ENCODE measurements at regions not wholly inside any gene's neighbourhood (a gene's known extent, or its start where the extent isn't known, plus 50 kb on each side); places are given as distances from the start of the nearest gene placed in this dataset.
A peak's percentile ranks its signal among the peaks of the same experiment; 100 is the strongest.

- peaks cover 23% of the 10 kb centered on the region for H3K4me1 ChIP-seq (ENCODE audit: insufficient read depth, insufficient read length)
These were observed 247.1 kb upstream of the RAB4A start for GRCh38 chr1:229023651-229024300.

GRCh38 chr1:229024528-229025130, 246.3 kb upstream of the RAB4A start:
- DNase-seq (ENCODE audit: low read depth, low spot score) = peak; percentile 43
- H3K9me3 ChIP-seq (ENCODE audit: insufficient read depth, low read length) = no peaks in the 10 kb centered on the region
- TF ChIP-seq ZNF274 (IDR thresholded peaks at IDR 0.05; ENCODE audit: low read depth, low read length) (no peak), YY1 (IDR thresholded peaks at IDR 0.05; ENCODE audit: insufficient read depth, insufficient read length) (no peak), SUZ12 (IDR thresholded peaks at IDR 0.05; ENCODE audit: extremely low read depth, insufficient read depth, insufficient read length) (no peak)
- peaks cover 11% of the 10 kb centered on the region for H3K27me3 ChIP-seq (ENCODE audit: insufficient read depth, insufficient read length)
- H3K36me3 ChIP-seq (ENCODE audit: insufficient read depth, insufficient read length, low read length) = no peaks in the 10 kb centered on the region
- H3K4me1 ChIP-seq (ENCODE audit: insufficient read depth, insufficient read length) = peaks cover 23% of the 10 kb centered on the region
- no peak overlapping the region for H3K9ac ChIP-seq (ENCODE audit: insufficient read length, low read depth)
- no peak overlapping the region for H3K4me3 ChIP-seq (ENCODE audit: insufficient read length, low read depth)

More at GRCh38 chr1:229023651-229024300, 247.1 kb upstream of the RAB4A start:
- no peak for TF ChIP-seq SUZ12 (IDR thresholded peaks at IDR 0.05; ENCODE audit: extremely low read depth, insufficient read depth, insufficient read length)
- no peak for TF ChIP-seq YY1 (IDR thresholded peaks at IDR 0.05; ENCODE audit: insufficient read depth, insufficient read length)
- TF ChIP-seq ZNF274 (IDR thresholded peaks at IDR 0.05; ENCODE audit: low read depth, low read length) = no peak
- Histone ChIP-seq H3K9me3 (ENCODE audit: insufficient read depth, low read length) (no peaks in the 10 kb centered on the region), H3K27me3 (ENCODE audit: insufficient read depth, insufficient read length) (peaks cover 11% of the 10 kb centered on the region), H3K9ac (ENCODE audit: insufficient read length, low read depth) (no peak overlapping the region), H3K4me3 (ENCODE audit: insufficient read length, low read depth) (no peak overlapping the region), H3K36me3 (ENCODE audit: insufficient read depth, insufficient read length, low read length) (no peaks in the 10 kb centered on the region)
- DNase-seq (ENCODE audit: low read depth, low spot score) = no peak

- Histone ChIP-seq H3K36me3 (ENCODE audit: insufficient read depth, insufficient read length, low read length) (no peaks in the 10 kb centered on the region), H3K9me3 (ENCODE audit: insufficient read depth, low read length) (no peaks in the 10 kb centered on the region), H3K9ac (ENCODE audit: insufficient read length, low read depth) (no peak overlapping the region), H3K4me1 (ENCODE audit: insufficient read depth, insufficient read length) (peaks cover 23% of the 10 kb centered on the region), H3K27me3 (ENCODE audit: insufficient read depth, insufficient read length) (peaks cover 13% of the 10 kb centered on the region), H3K4me3 (ENCODE audit: insufficient read length, low read depth) (no peak overlapping the region)
- DNase-seq (ENCODE audit: low read depth, low spot score) = no peak
- TF ChIP-seq YY1 (IDR thresholded peaks at IDR 0.05; ENCODE audit: insufficient read depth, insufficient read length) = no peak
- no peak for TF ChIP-seq SUZ12 (IDR thresholded peaks at IDR 0.05; ENCODE audit: extremely low read depth, insufficient read depth, insufficient read length)
- no peak for TF ChIP-seq ZNF274 (IDR thresholded peaks at IDR 0.05; ENCODE audit: low read depth, low read length)
These were observed 245.3 kb upstream of the RAB4A start for GRCh38 chr1:229025576-229025975.

GRCh38 chr1:229027158-229027557, 243.8 kb upstream of the RAB4A start:
- H3K36me3 ChIP-seq (ENCODE audit: insufficient read depth, insufficient read length, low read length) = no peaks in the 10 kb centered on the region
- TF ChIP-seq SUZ12 (IDR thresholded peaks at IDR 0.05; ENCODE audit: extremely low read depth, insufficient read depth, insufficient read length) (no peak), YY1 (IDR thresholded peaks at IDR 0.05; ENCODE audit: insufficient read depth, insufficient read length) (no peak), ZNF274 (IDR thresholded peaks at IDR 0.05; ENCODE audit: low read depth, low read length) (no peak)
- H3K27me3 ChIP-seq (ENCODE audit: insufficient read depth, insufficient read length) = peaks cover 15% of the 10 kb centered on the region
- DNase-seq (ENCODE audit: low read depth, low spot score) = no peak
- peak overlapping the region; percentile 34 for H3K9ac ChIP-seq (ENCODE audit: insufficient read length, low read depth)
- H3K4me1 ChIP-seq (ENCODE audit: insufficient read depth, insufficient read length) = peaks cover 23% of the 10 kb centered on the region
- H3K4me3 ChIP-seq (ENCODE audit: insufficient read length, low read depth) = no peak overlapping the region
- H3K9me3 ChIP-seq (ENCODE audit: insufficient read depth, low read length) = no peaks in the 10 kb centered on the region

- H3K4me1 ChIP-seq (ENCODE audit: insufficient read depth, insufficient read length) = peaks cover 23% of the 10 kb centered on the region
- H3K27me3 ChIP-seq (ENCODE audit: insufficient read depth, insufficient read length) = peaks cover 15% of the 10 kb centered on the region
- peak; percentile 94 for DNase-seq (ENCODE audit: low read depth, low spot score)
- H3K9me3 ChIP-seq (ENCODE audit: insufficient read depth, low read length) = no peaks in the 10 kb centered on the region
- TF ChIP-seq ZNF274 (IDR thresholded peaks at IDR 0.05; ENCODE audit: low read depth, low read length) (no peak), SUZ12 (IDR thresholded peaks at IDR 0.05; ENCODE audit: extremely low read depth, insufficient read depth, insufficient read length) (no peak), YY1 (IDR thresholded peaks at IDR 0.05; ENCODE audit: insufficient read depth, insufficient read length) (no peak)
- no peak overlapping the region for H3K9ac ChIP-seq (ENCODE audit: insufficient read length, low read depth)
- no peaks in the 10 kb centered on the region for H3K36me3 ChIP-seq (ENCODE audit: insufficient read depth, insufficient read length, low read length)
- no peak overlapping the region for H3K4me3 ChIP-seq (ENCODE audit: insufficient read length, low read depth)
These were observed 243.2 kb upstream of the RAB4A start for GRCh38 chr1:229027622-229028182.

GRCh38 chr1:229028544-229028943, 242.4 kb upstream of the RAB4A start:
- TF ChIP-seq SUZ12 (IDR thresholded peaks at IDR 0.05; ENCODE audit: extremely low read depth, insufficient read depth, insufficient read length) (no peak), YY1 (IDR thresholded peaks at IDR 0.05; ENCODE audit: insufficient read depth, insufficient read length) (no peak), ZNF274 (IDR thresholded peaks at IDR 0.05; ENCODE audit: low read depth, low read length) (no peak)
- no peak for DNase-seq (ENCODE audit: low read depth, low spot score)
- H3K36me3 ChIP-seq (ENCODE audit: insufficient read depth, insufficient read length, low read length) = no peaks in the 10 kb centered on the region
- H3K4me1 ChIP-seq (ENCODE audit: insufficient read depth, insufficient read length) = peaks cover 23% of the 10 kb centered on the region
- H3K9ac ChIP-seq (ENCODE audit: insufficient read length, low read depth) = no peak overlapping the region
- peaks cover 18% of the 10 kb centered on the region for H3K27me3 ChIP-seq (ENCODE audit: insufficient read depth, insufficient read length)
- no peaks in the 10 kb centered on the region for H3K9me3 ChIP-seq (ENCODE audit: insufficient read depth, low read length)
- H3K4me3 ChIP-seq (ENCODE audit: insufficient read length, low read depth) = no peak overlapping the region

Data from NT2/D1 (cell line).